ENCODE measurements at regions not wholly inside any gene's neighbourhood (a gene's known extent, or its start where the extent isn't known, plus 50 kb on each side); places are given as distances from the start of the nearest gene placed in this dataset.

DNA sequence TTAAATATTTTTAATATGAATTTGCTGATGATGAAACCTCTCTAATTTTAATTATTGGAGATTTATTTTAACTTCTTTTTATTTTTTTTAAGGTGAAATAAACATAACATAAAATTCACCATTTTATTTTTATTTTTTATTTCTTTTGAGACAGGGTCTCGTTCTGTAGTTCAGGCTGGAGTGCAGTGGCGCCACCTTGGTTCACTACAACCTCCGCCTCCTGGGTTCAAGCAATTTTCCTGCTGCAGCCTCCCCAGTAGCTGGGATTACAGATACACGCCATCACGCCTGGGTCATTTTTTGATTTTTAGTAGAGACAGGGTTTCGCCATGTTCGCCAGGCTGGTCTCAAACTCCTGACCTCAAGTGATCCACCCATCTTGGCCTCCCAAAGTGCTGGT is 402.9 kb downstream of the PRR16 start:
- TF ChIP-seq, protein P1, sequence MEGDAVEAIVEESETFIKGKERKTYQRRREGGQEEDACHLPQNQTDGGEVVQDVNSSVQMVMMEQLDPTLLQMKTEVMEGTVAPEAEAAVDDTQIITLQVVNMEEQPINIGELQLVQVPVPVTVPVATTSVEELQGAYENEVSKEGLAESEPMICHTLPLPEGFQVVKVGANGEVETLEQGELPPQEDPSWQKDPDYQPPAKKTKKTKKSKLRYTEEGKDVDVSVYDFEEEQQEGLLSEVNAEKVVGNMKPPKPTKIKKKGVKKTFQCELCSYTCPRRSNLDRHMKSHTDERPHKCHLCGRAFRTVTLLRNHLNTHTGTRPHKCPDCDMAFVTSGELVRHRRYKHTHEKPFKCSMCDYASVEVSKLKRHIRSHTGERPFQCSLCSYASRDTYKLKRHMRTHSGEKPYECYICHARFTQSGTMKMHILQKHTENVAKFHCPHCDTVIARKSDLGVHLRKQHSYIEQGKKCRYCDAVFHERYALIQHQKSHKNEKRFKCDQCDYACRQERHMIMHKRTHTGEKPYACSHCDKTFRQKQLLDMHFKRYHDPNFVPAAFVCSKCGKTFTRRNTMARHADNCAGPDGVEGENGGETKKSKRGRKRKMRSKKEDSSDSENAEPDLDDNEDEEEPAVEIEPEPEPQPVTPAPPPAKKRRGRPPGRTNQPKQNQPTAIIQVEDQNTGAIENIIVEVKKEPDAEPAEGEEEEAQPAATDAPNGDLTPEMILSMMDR (IDR thresholded peaks at IDR 0.05): no peak
- no peak for TF ChIP-seq POLR2AphosphoS5 (IDR thresholded peaks at IDR 0.05)
